Calu3 (cell line): ENCODE measurements at regions not wholly inside any gene's neighbourhood (a gene's known extent, or its start where the extent isn't known, plus 50 kb on each side); places are given as distances from the start of the nearest gene placed in this dataset.

Experiments
- BruUV-seq: library from RNA; stranded (reverse); fragments of 400-500 nt; replicated peaks from 2 replicates; lab custom pipeline; 2021; lab: Mats Ljungman, UMichigan
- CTCF ChIA-PET: fragments of 300-600 bp; sonication (Branson Sonifier 250); formaldehyde crosslinking; loops from one replicate; lab custom pipeline; 2022; ENCODE audit warnings: antibody characterized with exemption; lab: Charles Lee
- DNase-seq: peaks from one replicate; pipeline ENCODE4 v3.0.0; 2022
- H3K27ac Mint-ChIP-seq: one replicate; pipeline ENCODE4 v1.8.0; 2022; ENCODE audit warnings: mixed read lengths; ENCODE audit not compliant: unreplicated experiment
- H3K27me3 Mint-ChIP-seq: one replicate; pipeline ENCODE4 v1.8.0; 2022; ENCODE audit warnings: mixed read lengths; ENCODE audit not compliant: unreplicated experiment
- H3K36me3 Mint-ChIP-seq: one replicate; pipeline ENCODE4 v1.8.0; 2022; ENCODE audit warnings: mild to moderate bottlenecking, moderate library complexity, mixed read lengths; ENCODE audit not compliant: insufficient read depth, unreplicated experiment
- H3K4me1 Mint-ChIP-seq: one replicate; pipeline ENCODE4 v1.8.0; 2022; ENCODE audit warnings: mild to moderate bottlenecking, low read depth, mixed read lengths; ENCODE audit not compliant: unreplicated experiment
- H3K4me3 Mint-ChIP-seq: one replicate; pipeline ENCODE4 v1.8.0; 2022; ENCODE audit warnings: mild to moderate bottlenecking, low read depth, moderate library complexity, mixed read lengths; ENCODE audit not compliant: unreplicated experiment
- H3K9me3 Mint-ChIP-seq: one replicate; pipeline ENCODE4 v1.8.0; 2022; ENCODE audit warnings: low read depth, mixed read lengths; ENCODE audit not compliant: unreplicated experiment
- intact Hi-C: fragments of 100-400 bp; cut with micrococcal nuclease; formaldehyde crosslinking; loops from one replicate; pipeline ENCODE4 v1.10.0; 2022; ENCODE audit not compliant: unreplicated experiment
- TF ChIP-seq, protein P1 (sequence below): fragments of 200-600 bp; IDR thresholded peaks from one replicate; pipeline ENCODE4 v1.8.0; 2022; ENCODE audit warnings: antibody characterized with exemption; ENCODE audit not compliant: unreplicated experiment

GRCh38 chr7:69338144-69338543 lies 260.1 kb upstream of the AUTS2 start:
- peaks cover 6% of the 10 kb centered on the region for H3K9me3 Mint-ChIP-seq
- BruUV-seq = no TSS peak
- intact Hi-C loops = no loop called here
- TF ChIP-seq, protein P1, sequence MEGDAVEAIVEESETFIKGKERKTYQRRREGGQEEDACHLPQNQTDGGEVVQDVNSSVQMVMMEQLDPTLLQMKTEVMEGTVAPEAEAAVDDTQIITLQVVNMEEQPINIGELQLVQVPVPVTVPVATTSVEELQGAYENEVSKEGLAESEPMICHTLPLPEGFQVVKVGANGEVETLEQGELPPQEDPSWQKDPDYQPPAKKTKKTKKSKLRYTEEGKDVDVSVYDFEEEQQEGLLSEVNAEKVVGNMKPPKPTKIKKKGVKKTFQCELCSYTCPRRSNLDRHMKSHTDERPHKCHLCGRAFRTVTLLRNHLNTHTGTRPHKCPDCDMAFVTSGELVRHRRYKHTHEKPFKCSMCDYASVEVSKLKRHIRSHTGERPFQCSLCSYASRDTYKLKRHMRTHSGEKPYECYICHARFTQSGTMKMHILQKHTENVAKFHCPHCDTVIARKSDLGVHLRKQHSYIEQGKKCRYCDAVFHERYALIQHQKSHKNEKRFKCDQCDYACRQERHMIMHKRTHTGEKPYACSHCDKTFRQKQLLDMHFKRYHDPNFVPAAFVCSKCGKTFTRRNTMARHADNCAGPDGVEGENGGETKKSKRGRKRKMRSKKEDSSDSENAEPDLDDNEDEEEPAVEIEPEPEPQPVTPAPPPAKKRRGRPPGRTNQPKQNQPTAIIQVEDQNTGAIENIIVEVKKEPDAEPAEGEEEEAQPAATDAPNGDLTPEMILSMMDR = no peak
- H3K4me3 Mint-ChIP-seq = no peak overlapping the region
- no peak overlapping the region for H3K27ac Mint-ChIP-seq
- CTCF ChIA-PET = no interaction called here
- H3K36me3 Mint-ChIP-seq = no peaks in the 10 kb centered on the region
- H3K4me1 Mint-ChIP-seq = no peaks in the 10 kb centered on the region
- DNase-seq = no peak
- no peaks in the 10 kb centered on the region for H3K27me3 Mint-ChIP-seq

- TF ChIP-seq, protein P1 = no peak
- no peak overlapping the region for H3K4me3 Mint-ChIP-seq
Measured at GRCh38 chr7:69341288-69341687, 257.0 kb upstream of the AUTS2 start.

GRCh38 chr7:69342154-69342884 lies 256.0 kb upstream of the AUTS2 start:
- peaks cover 7% of the 10 kb centered on the region for H3K9me3 Mint-ChIP-seq
- H3K4me3 Mint-ChIP-seq = no peak overlapping the region
- H3K27me3 Mint-ChIP-seq = no peaks in the 10 kb centered on the region
- DNase-seq = no peak
- BruUV-seq = no TSS peak
- no peaks in the 10 kb centered on the region for H3K4me1 Mint-ChIP-seq
- intact Hi-C loops = no loop called here
- no peaks in the 10 kb centered on the region for H3K36me3 Mint-ChIP-seq
- H3K27ac Mint-ChIP-seq = no peak overlapping the region
- CTCF ChIA-PET = interaction anchor here (0.6 kb wide), 2 partner anchors 44 to 197 kb away, joined by 4 to 5 read pairs; no protein-coding TSS in a partner anchor
- TF ChIP-seq, protein P1 = no peak

More at GRCh38 chr7:69341288-69341687, 257.0 kb upstream of the AUTS2 start:
- no peak for DNase-seq
- Mint-ChIP-seq H3K9me3 (peaks cover 9% of the 10 kb centered on the region), H3K36me3 (no peaks in the 10 kb centered on the region), H3K27ac (no peak overlapping the region), H3K27me3 (no peaks in the 10 kb centered on the region), H3K4me1 (no peaks in the 10 kb centered on the region)
- BruUV-seq = no TSS peak
- intact Hi-C loops = no loop called here
- CTCF ChIA-PET = no interaction called here

GRCh38 chr7:69349291-69349690 lies 249.0 kb upstream of the AUTS2 start:
- TF ChIP-seq, protein P1 = no peak
- no peak overlapping the region for H3K4me3 Mint-ChIP-seq
- CTCF ChIA-PET = no interaction called here
- peaks cover under 1% of the 10 kb centered on the region for H3K9me3 Mint-ChIP-seq
- H3K36me3 Mint-ChIP-seq = no peaks in the 10 kb centered on the region
- intact Hi-C loops = no loop called here
- DNase-seq = no peak
- no peaks in the 10 kb centered on the region for H3K27me3 Mint-ChIP-seq
- BruUV-seq = no TSS peak
- H3K27ac Mint-ChIP-seq = no peak overlapping the region
- no peaks in the 10 kb centered on the region for H3K4me1 Mint-ChIP-seq
